GM12874 (cell line): ENCODE measurements at regions not wholly inside any gene's neighbourhood (a gene's known extent, or its start where the extent isn't known, plus 50 kb on each side); places are given as distances from the start of the nearest gene placed in this dataset.

ENCODE experiments used
- TF ChIP-seq, protein P1 (sequence below): IDR thresholded peaks from 2 replicates; pipeline ENCODE4 v1.5.1; 2011; ENCODE audit warnings: low read depth, mild to moderate bottlenecking, control low read depth, low read length, moderate library complexity; ENCODE audit not compliant: insufficient read depth

- TF ChIP-seq, protein P1, sequence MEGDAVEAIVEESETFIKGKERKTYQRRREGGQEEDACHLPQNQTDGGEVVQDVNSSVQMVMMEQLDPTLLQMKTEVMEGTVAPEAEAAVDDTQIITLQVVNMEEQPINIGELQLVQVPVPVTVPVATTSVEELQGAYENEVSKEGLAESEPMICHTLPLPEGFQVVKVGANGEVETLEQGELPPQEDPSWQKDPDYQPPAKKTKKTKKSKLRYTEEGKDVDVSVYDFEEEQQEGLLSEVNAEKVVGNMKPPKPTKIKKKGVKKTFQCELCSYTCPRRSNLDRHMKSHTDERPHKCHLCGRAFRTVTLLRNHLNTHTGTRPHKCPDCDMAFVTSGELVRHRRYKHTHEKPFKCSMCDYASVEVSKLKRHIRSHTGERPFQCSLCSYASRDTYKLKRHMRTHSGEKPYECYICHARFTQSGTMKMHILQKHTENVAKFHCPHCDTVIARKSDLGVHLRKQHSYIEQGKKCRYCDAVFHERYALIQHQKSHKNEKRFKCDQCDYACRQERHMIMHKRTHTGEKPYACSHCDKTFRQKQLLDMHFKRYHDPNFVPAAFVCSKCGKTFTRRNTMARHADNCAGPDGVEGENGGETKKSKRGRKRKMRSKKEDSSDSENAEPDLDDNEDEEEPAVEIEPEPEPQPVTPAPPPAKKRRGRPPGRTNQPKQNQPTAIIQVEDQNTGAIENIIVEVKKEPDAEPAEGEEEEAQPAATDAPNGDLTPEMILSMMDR = no peak
Measured at GRCh38 chr10:109770663-109771062, 152.6 kb downstream of the XPNPEP1 start.

- TF ChIP-seq, protein P1 = no peak
Measured at GRCh38 chr10:109769966-109770365, 153.3 kb downstream of the XPNPEP1 start.

DNA sequence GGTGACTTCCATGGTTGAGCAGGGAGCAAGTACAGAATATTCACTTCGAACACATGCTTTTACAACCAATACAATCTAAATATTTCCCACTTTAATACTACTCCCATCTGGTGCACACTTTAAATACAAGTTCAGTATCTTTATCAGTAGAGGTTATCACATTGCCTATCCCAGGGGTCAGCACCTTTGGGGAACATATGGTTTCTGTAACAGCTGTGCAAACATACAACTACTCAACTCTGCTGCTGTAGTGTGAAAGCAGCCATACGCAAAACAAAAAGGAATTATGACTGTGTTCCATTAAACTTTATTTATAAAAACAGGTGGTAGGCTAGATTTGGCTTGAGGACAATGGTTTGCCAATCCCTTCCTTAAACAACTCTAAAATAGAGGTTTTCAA is 157.5 kb downstream of the XPNPEP1 start:
- TF ChIP-seq, protein P1 = no peak

- TF ChIP-seq, protein P1 = no peak
Measured at GRCh38 chr10:109762555-109762954, 160.8 kb downstream of the XPNPEP1 start.

- TF ChIP-seq, protein P1 = no peak
Measured at GRCh38 chr10:109746861-109747260, 176.4 kb downstream of the XPNPEP1 start.

DNA sequence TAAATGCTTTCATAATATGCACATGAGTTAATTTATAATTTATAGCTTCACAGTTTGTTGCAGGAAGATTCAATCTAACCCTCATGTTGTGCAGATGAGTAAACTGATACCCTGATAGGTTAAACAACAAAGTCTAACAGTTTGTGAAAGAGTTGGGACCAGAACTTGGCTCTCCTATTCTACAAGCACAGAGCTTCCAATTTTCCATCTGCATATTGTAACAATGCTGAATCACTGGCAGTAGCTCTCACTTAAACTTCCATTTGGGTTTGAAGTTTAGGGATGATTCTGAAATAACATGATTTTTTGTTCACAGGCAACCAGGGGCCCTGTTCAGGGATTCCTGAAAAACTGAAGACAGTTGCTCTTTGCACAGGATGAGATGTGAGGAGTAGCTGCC is 179.3 kb downstream of the XPNPEP1 start:
- TF ChIP-seq, protein P1 = no peak

DNA sequence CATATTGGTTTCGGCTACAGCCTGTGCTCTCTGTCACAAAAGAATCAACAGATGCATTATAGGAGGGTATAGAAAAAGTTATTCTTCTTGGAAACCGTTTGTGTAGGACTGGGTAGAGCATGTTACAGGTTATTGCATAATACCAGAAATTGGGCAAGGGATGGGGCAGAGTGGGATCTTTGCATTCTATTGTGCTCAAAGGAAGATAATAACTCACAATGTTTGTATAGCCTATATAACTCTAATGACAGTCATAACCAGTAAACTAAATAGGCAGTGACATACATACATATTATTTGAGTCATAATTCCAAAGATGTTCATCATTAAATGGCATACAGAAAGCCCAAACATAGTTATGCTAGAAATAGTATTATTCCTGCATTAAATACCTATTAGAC is 179.7 kb downstream of the XPNPEP1 start:
- TF ChIP-seq, protein P1 = no peak

DNA sequence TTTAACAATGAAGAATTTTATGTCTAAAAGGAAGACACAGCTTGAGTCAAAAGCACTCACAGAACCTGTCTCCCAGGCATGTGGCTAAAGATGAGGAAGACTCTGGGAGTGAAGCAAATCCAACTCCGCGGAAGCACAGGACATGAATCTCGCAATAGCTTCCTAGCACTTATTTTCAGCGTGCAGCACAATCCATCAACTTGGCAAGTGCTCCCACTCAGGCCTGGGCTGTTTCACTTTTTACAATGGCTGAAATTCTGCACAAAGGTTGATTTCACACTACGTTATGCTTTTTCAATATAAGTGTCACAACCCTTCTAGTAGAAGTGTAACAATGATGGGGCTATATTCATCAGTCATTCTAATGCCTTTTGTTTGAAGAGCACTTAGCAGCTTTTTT is 180.2 kb downstream of the XPNPEP1 start:
- TF ChIP-seq, protein P1 = no peak
